GM12892 (cell line): ENCODE measurements at regions not wholly inside any gene's neighbourhood (a gene's known extent, or its start where the extent isn't known, plus 50 kb on each side); places are given as distances from the start of the nearest gene placed in this dataset.

ENCODE experiments used
- DNase-seq: peaks from one replicate; pipeline ENCODE4 v3.0.0; 2011; ENCODE audit not compliant: insufficient read length
- FAIRE-seq: peaks from 2 replicates; lab custom pipeline; 2011; peaks lifted over from hg19 to GRCh38; lab: Jason Lieb, UNC
- POLR2A ChIP-seq: IDR thresholded peaks from 2 replicates; pipeline ENCODE4 v1.6.1; 2011; ENCODE audit warnings: low read depth, low read length, control low read depth
- POLR2AphosphoS5 ChIP-seq: IDR thresholded peaks from 2 replicates; pipeline ENCODE4 v1.6.1; 2011; ENCODE audit warnings: low read depth, low read length, control low read depth
- TAF1 ChIP-seq: IDR thresholded peaks from 2 replicates; pipeline ENCODE4 v1.6.1; 2011; ENCODE audit warnings: low read depth, mild to moderate bottlenecking, control low read depth, low read length, borderline replicate concordance

DNA sequence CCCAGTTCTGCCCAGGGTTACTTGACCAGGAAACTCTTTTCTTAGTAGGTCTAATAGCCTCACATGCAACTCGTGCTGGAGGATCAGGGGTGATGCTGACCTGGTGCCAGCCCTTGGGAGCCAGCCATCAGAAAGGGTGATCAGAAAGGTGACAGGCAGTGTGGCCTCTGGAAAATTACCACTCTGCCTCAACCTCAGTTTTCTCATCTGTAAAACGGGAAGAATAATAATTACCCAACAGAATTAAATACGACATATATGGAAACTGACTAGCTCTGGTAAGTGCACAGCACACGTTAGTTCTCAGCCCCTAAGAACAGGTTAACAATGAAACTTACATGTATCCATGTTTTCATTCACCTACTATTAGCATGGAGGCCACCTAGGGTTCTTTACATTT is 157.6 kb downstream of the EN1 start:
- FAIRE-seq, result no peak
- no peak for TF ChIP-seq POLR2AphosphoS5
- no peak for TF ChIP-seq POLR2A
- no peak for TF ChIP-seq TAF1
- no peak for DNase-seq

DNA sequence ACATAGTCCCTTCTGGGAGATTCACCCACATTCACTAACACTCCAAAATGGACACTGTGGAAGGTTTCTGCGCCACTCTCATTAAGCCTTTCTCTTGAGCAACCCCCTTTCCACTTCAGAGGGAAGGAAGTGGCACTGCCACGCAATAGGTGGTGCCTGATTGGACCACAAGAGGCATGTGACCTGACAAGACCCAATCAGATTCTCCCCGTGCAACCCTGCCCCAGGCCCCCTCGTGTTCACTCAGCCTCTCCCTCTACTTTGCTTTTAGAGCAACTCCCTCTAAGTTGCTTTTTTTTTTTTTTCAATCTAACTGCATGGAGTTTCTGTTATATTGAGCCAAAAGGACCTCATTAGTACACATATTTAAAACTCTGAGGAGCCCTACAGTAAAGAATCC is 158.0 kb downstream of the EN1 start:
- DNase-seq (no peak), FAIRE-seq (no peak)
- TF ChIP-seq POLR2A (no peak), TAF1 (no peak), POLR2AphosphoS5 (no peak)

DNA sequence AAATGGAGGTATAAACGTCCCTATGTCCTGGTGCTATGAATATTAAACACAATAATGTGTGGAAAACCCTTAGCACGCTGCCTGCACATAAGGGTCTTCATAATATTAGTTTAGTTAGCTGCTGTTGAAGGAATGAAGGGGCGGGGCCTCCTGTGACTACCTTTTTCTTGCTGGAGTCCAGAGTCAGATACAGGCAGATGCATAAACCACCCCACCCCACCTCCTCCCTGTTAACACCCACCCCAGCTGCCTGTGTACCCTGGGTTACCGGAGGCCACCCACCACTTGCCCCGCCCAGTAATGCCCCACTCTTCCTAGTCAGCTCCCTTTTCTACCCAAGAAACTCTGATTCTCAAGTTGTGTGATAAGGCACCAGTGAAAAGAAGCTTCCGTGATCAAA is 158.4 kb downstream of the EN1 start:
- no peak for DNase-seq
- TF ChIP-seq TAF1 (no peak), POLR2AphosphoS5 (no peak), POLR2A (no peak)
- FAIRE-seq, result no peak

DNA sequence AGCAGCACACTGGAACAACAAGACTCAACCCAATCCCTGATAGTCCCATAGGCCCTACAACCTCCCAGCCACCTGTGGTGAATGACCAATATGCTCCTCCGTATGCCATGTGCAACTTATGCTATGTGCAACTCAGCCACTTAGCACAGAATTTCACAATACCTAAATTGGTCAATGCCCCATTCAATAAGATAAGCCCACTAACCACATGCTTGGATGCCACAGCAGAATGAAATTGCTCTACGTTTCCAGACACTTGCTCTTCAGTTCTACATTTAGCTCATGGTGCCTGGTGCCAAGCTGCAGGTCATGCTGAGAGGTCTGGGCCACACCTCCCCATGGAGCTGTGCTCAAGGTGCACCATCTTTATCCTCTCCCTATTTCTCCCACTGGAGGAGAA is 159.8 kb downstream of the EN1 start:
- DNase-seq (no peak), FAIRE-seq (no peak)
- TF ChIP-seq POLR2AphosphoS5 (no peak), POLR2A (no peak), TAF1 (no peak)

DNA sequence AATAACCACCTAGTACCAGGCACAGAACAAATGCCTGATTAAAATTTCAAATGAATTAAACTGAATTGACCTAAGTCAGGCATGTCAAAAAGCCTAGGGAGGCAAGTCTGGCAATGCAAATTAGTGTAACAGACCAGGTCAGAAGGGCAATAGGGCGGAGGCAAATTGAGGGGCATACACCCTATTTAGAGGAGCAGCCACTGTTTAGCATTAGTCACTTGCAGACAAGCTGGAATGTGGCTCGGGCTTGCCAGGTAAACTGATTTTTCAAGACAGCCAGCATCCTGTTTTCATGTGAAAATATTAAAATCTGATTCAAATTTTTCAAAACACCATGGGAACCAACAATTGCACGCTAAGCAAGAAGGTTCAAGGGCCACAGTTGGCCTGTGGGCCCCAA is 160.3 kb downstream of the EN1 start:
- no peak for DNase-seq
- FAIRE-seq, result no peak

DNA sequence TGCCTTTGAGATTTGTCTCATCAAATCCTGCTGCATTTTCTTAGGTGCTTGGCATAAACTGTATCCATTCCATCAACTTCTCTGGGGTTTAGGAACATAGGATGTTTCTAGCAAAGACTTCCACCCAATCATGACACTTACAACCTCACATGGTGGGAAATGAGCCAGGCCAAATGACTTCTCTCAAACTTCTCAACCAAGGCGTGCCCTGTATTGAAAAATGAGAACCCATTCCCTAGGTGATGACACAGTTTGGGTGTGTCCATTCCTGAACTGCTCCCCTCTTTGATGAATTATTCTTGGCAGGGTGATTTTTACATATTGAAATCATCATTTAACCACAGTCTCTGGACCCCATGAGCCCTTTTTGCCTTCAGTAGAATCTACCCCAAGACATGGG is 161.1 kb downstream of the EN1 start:
- FAIRE-seq (no peak), DNase-seq (no peak)
- TF ChIP-seq POLR2AphosphoS5 (no peak), POLR2A (no peak), TAF1 (no peak)

More for the DNA sequence above, 160.3 kb downstream of the EN1 start:
- no peak for TF ChIP-seq POLR2A
- TF ChIP-seq TAF1, result no peak
- TF ChIP-seq POLR2AphosphoS5, result no peak

DNA sequence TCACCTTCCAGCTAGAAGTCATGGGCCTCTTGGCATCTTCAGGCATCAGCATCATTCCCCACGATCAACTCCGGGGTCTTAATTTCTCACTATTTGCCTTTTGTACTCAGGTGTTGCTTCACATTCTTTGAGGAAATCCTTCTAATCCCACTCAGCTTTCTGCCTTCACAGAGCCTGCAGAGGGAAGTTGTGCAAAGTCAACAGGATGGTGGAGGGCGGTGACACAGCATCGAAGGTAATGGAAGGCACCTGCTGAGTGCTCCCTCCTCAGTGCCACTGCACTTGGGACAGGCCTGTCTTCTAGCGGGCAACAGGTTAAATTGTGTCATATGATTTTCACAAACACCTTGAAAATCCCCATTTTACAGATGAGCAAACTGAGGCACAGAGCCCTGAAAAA is 164.0 kb downstream of the EN1 start:
- no peak for FAIRE-seq
- DNase-seq, result no peak
- TF ChIP-seq POLR2A, result no peak
- TF ChIP-seq TAF1, result no peak
- no peak for TF ChIP-seq POLR2AphosphoS5

DNA sequence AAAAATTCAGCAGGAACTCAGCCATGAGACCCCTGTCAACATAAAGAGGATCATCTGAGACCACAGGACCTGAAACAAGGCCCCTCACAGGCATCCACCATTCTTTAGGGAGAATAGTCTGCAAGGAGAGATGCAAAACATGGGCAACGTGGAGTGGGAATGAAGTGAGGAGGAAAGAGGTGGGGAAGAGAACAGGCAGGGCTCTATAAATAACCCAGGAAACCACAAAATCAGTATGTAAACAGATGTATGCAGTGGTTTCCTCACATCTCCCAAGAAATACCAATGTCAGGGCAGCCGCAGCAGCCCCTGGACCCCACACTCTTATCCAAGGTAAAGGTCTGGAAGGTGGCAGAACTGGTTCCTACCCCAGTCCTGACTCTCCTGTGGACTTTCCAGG is 168.5 kb downstream of the EN1 start:
- DNase-seq (no peak), FAIRE-seq (no peak)
- TF ChIP-seq POLR2A (no peak), TAF1 (no peak), POLR2AphosphoS5 (no peak)

DNA sequence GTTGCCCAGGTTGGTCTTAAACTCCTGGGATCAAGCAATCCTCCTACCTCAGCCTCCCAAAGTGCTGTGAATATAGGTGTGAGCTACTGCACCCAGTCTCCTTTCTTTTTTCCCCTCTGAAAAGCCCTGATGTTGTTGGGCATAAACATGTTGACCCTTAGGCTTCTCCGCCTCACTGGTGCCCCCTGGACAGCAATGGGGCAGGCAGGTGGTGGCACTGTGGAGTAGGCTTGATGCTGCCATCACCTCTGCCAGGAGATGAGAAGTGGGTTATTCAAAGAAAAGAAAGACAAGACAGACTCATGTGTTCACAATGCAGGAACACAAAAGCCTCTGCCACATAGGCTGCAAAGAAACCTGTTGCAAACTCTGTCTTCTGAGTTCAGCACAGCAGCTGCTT is 169.9 kb downstream of the EN1 start:
- TF ChIP-seq TAF1 (no peak), POLR2AphosphoS5 (no peak), POLR2A (no peak)
- DNase-seq, result no peak
- FAIRE-seq, result no peak

DNA sequence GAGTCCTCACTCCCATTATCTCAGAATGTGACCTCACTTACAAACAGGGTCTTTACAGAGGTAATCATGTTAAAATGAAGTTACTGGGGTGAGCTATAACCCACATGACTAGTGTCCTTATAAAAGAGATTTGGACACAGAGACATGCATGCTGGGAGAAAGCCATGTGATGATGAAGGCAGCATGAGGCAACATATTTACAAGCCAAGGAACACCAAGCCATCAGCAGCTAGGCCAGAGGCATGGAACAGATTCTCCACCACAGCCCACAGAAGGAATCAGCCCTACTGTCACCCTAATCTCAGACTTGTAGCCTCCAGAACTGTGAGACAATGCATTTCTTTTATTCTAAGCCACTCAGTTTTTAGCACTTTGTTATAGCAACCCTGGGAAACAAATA is 171.9 kb downstream of the EN1 start:
- no peak for FAIRE-seq
- no peak for TF ChIP-seq TAF1
- no peak for TF ChIP-seq POLR2AphosphoS5
- no peak for DNase-seq

DNA sequence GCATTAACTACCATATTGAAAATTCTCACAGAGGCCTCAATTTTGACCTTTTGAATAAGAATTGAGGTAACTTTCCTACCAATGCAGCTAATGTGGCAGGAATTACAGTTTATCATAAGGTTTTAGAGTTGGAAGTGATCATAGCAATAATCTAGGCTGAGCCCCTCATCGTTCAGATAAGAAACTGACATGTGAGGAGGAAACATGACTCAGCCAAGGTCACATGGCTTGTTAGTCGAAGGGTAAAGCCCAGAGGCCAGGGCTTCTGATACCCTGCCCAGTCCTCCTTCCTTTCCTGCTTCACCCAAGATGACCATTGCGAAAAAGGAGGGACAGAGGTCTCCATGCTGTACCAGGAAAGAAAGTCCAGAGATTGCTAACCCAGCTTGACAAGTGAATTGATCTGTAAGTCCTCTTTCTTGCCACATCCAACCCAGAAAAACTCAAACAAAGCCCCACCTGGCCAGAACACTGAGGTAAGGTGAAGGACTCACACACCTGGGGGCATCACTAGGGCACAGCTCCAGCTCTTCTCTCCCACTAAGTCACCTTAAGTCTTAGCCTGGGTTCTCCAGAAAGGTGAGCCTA is 174.8 kb downstream of the EN1 start:
- FAIRE-seq (no peak), DNase-seq (no peak)
- no peak for TF ChIP-seq TAF1
- TF ChIP-seq POLR2AphosphoS5, result no peak
- no peak for TF ChIP-seq POLR2A

DNA sequence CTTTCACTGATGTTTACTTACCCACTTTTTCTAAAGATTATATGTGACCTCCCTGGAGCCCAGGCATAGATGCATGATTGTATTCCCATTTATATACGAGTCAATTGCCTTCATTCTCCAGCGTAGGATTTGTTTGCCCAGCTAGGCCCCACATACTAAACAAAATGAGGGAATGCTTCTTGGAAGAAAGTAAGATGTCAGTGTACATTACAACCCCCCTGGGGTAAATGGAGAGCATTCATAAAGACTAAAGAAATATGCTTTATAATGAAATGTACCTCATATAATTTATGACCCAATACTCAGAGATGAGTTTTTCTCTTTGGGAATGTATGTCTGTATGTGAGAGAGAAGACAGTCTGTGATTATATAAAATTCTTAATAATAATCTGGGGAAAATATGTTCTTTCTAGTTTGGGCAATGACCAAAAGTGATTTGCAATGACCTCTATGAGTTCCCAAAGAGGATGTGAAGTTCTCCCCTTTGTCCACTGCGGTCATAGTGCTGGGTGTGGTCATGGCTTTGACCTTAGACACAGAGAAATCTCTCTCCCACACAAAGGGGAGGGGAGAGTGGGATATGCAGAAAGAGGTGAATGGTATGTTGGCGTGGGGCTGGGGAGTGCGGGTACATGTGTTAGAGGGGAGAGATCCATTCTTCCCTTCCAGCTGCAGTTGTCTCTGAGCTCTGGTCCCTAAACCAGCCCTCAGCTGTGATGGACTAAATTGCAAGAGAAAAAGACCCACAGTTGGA is 175.6 kb downstream of the EN1 start:
- FAIRE-seq, result no peak
- TF ChIP-seq POLR2AphosphoS5 (no peak), TAF1 (no peak), POLR2A (no peak)

More for the DNA sequence above, 175.6 kb downstream of the EN1 start:
- no peak for DNase-seq
